GM23338 (cell line): ENCODE measurements at regions not wholly inside any gene's neighbourhood (a gene's known extent, or its start where the extent isn't known, plus 50 kb on each side); places are given as distances from the start of the nearest gene placed in this dataset.

ENCODE experiments used
- CREB1 ChIP-seq: fragments of 250-450 bp; sonication (Bioruptor Pico); IDR thresholded peaks from 2 replicates; pipeline ENCODE4 v1.5.0; 2020; ENCODE audit warnings: low read depth, mild to moderate bottlenecking, moderate library complexity
- CTCF ChIP-seq, 2 experiments: fragments of 200-600 bp in 1 of 2; sonication (generic) in 1 of 2; conservative IDR thresholded peaks; 2 replicates each; pipeline versions ENCODE4 v1.5.1 to v1.6.1; 2016 to 2017; ENCODE audit warnings: antibody characterized with exemption in 2 of 2, low read depth in 2 of 2, mild to moderate bottlenecking in 2 of 2, moderate library complexity in 1 of 2
- EZH2 ChIP-seq: fragments of 200-600 bp; sonication (generic); IDR thresholded peaks from one replicate; pipeline ENCODE4 v1.8.0; 2017; ENCODE audit warnings: antibody characterized with exemption, mild to moderate bottlenecking, low read depth; ENCODE audit not compliant: unreplicated experiment
- EZH2phosphoT487 ChIP-seq: fragments of 200-600 bp; sonication (generic); IDR thresholded peaks from one replicate; pipeline ENCODE4 v1.8.1; 2018; ENCODE audit warnings: antibody characterized with exemption; ENCODE audit not compliant: unreplicated experiment
- JUNB ChIP-seq: IDR thresholded peaks from one replicate; pipeline ENCODE4 v1.6.1; 2016; ENCODE audit warnings: antibody characterized with exemption; ENCODE audit not compliant: unreplicated experiment
- NANOG ChIP-seq: IDR thresholded peaks from 2 replicates; pipeline ENCODE4 v1.6.1; 2016; ENCODE audit warnings: antibody characterized with exemption, borderline replicate concordance
- POLR2AphosphoS5 ChIP-seq: IDR thresholded peaks from 2 replicates; pipeline ENCODE4 v1.6.1; 2016; ENCODE audit warnings: antibody characterized with exemption, low read depth
- REST ChIP-seq: IDR thresholded peaks from one replicate; pipeline ENCODE4 v1.6.1; 2018; ENCODE audit warnings: antibody characterized with exemption; ENCODE audit not compliant: unreplicated experiment
- ZNF331 ChIP-seq: fragments of 250-450 bp; sonication (Bioruptor Pico); IDR thresholded peaks from 2 replicates; pipeline ENCODE4 v1.5.0; 2020; ENCODE audit warnings: low read depth, mild to moderate bottlenecking, moderate library complexity

GRCh38 chr6:134458857-134459657 lies 141.1 kb upstream of the SGK1 start:
- TF ChIP-seq POLR2AphosphoS5 (no peak), CTCF (conservative IDR thresholded peaks at IDR 0.05; ENCODE audit: low read depth in 2 of 2) (no peak), EZH2phosphoT487 (no peak), CREB1 (no peak), EZH2 (no peak), REST (no peak), NANOG (no peak), JUNB (no peak), ZNF331 (CRISPR knock-in tag) (no peak)
